GM21360 (cell line): ENCODE measurements at regions not wholly inside any gene's neighbourhood (a gene's known extent, or its start where the extent isn't known, plus 50 kb on each side); places are given as distances from the start of the nearest gene placed in this dataset.

Experiments used
- ATAC-seq: cut with Tn5 transposase; IDR thresholded peaks from one replicate; pipeline ENCODE4 v1.9.1; 2021; ENCODE audit warnings: mild to moderate bottlenecking, moderate library complexity; ENCODE audit not compliant: unreplicated experiment

DNA sequence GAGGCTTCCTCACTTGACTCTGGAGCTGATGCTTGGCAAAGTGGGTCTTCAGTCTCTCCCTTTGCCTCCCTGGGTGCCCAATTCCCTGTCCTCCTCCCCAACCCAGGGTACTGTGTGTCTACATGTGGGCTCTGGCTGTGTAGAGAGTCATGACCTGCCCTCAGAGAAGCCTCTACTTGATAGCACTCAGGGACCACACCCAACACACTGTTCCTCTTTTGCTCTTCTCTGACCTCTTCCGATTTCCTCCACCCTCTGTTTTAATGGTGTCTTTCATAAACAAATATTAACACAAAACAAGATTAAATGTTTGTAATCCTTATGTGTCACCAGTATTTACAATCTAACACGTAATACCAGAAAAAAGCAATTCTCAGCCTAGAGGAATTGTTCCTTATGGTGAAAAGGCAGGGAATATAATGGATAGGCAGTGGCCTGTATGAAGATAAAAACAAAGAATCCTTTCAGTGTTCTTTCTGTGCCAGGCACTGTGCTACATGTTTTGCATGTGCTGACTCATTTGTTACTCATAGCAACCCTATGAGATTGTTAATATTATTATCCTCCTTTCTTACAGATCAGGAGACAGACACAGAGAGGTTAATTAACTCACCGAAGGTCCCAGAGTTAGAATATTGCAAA is 58.2 kb downstream of the HSD3B1 start:
- peak; percentile 63 for ATAC-seq

DNA sequence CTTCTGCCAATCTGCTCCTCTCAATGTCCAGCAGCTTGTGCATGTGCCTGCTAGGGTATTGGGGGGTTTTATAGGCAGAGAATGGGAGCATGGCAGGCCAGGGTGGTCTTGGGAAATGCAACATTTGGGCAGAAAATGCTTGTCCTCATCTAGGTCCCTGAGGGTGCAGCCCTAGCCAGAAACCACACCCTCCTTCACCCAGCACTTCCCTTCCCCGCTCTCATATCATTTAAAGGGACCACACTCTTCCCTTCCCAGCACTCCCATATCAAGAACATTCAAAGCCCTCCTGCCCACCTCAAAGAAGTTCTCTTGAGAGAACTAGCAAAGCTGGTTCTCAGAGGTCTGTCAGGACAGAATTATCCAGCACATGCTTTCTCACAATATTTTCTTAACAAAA is 62.1 kb downstream of the HSD3B1 start:
- ATAC-seq = no peak
